Breast epithelium (tissue), 3 donors: ENCODE measurements at regions not wholly inside any gene's neighbourhood (a gene's known extent, or its start where the extent isn't known, plus 50 kb on each side); places are given as distances from the start of the nearest gene placed in this dataset.

Experiments used
- POLR2A ChIP-seq: fragments of 450-650 bp; IDR thresholded peaks from one replicate; pipeline ENCODE4 v1.6.1; 2016; ENCODE audit warnings: antibody characterized with exemption, mild to moderate bottlenecking, moderate library complexity
- POLR2AphosphoS5 ChIP-seq, 3 donors: sonication (generic); formaldehyde crosslinking; IDR thresholded peaks; one replicate each; pipeline ENCODE4 v1.6.1; 2017; ENCODE audit warnings: antibody characterized with exemption in 3 of 3
- TF ChIP-seq, protein P1 (sequence below), 3 donors: fragments of 450-650 bp; IDR thresholded peaks; one replicate each; pipeline ENCODE4 v1.5.1; 2016 to 2017; ENCODE audit warnings: antibody characterized with exemption in 3 of 3, mild to moderate bottlenecking in 3 of 3, moderate library complexity in 3 of 3

DNA sequence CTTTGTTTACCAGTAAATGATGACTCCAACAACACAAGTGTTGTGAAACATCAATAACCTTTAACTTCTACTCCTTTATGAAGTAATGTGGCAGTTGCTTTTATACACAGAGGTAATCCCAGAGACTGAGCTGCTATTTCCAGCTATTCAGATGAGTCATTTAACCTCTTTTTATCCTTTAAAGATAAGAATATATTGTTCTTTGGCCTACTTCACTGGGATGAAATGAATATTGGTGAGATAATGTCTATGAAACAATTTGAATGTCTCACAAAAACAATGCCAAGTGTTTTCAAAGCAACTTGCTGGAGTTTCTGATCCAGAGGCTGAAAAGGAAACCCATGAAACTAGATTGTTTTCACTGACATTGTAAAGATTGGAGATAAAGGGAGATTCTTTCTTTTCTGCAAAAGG lies 564.4 kb upstream of the LUZP2 start:
- TF ChIP-seq, protein P1, sequence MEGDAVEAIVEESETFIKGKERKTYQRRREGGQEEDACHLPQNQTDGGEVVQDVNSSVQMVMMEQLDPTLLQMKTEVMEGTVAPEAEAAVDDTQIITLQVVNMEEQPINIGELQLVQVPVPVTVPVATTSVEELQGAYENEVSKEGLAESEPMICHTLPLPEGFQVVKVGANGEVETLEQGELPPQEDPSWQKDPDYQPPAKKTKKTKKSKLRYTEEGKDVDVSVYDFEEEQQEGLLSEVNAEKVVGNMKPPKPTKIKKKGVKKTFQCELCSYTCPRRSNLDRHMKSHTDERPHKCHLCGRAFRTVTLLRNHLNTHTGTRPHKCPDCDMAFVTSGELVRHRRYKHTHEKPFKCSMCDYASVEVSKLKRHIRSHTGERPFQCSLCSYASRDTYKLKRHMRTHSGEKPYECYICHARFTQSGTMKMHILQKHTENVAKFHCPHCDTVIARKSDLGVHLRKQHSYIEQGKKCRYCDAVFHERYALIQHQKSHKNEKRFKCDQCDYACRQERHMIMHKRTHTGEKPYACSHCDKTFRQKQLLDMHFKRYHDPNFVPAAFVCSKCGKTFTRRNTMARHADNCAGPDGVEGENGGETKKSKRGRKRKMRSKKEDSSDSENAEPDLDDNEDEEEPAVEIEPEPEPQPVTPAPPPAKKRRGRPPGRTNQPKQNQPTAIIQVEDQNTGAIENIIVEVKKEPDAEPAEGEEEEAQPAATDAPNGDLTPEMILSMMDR (IDR thresholded peaks at IDR 0.05), result no peak
- TF ChIP-seq POLR2AphosphoS5 (IDR thresholded peaks at IDR 0.05) (no peak), POLR2A (no peak)
